K562 (cell line): ENCODE measurements at regions not wholly inside any gene's neighbourhood (a gene's known extent, or its start where the extent isn't known, plus 50 kb on each side); places are given as distances from the start of the nearest gene placed in this dataset.
A peak's percentile ranks its signal among the peaks of the same experiment; 100 is the strongest.

ENCODE experiments used
- ATAC-seq: fragments of 200-7000 bp; cut with Tn5 transposase; 3 replicates; pipeline ENCODE4 v1.9.1; 2020; ENCODE audit warnings: moderate library complexity
- BruUV-seq: library from RNA; stranded (reverse); fragments of 400-500 nt; replicated peaks from 2 replicates; lab custom pipeline; 2021; lab: Mats Ljungman, UMichigan
- CTCF ChIA-PET: fragments of 300-600 bp; formaldehyde crosslinking; extraction: SDS; loops from one replicate; lab custom pipeline; 2021; ENCODE audit warnings: low intra/inter-chr PET ratio; lab: Yijun Ruan, JAX
- POLR2A ChIA-PET: fragments of 300-600, 350-650 bp; sonication (Branson Sonifier 250); formaldehyde crosslinking; extraction: SDS; loops from one replicate; lab custom pipeline; 2021; ENCODE audit warnings: antibody characterized with exemption, inconsistent platforms; lab: Yijun Ruan, JAX
- DNase-seq, 4 experiments: peaks; one replicate each; pipeline versions ENCODE4 v3.0.0 to v3.0.0-alpha.2; 2011 to 2018; ENCODE audit warnings: low spot score in 3 of 4, mixed read lengths in 3 of 4; ENCODE audit errors: extremely low read depth in 1 of 4
- FAIRE-seq: peaks from 2 replicates; lab custom pipeline; 2011; peaks lifted over from hg19 to GRCh38; lab: Jason Lieb, UNC
- H2AFZ ChIP-seq: 2 replicates; pipeline ENCODE4 v1.6.0; 2011; ENCODE audit warnings: low read depth, low read length, control low read depth, inconsistent platforms
- H3K27ac ChIP-seq: fragments of 200-600 bp; 3 replicates; pipeline ENCODE4 v1.8.0; 2011; ENCODE audit warnings: low read depth, mild to moderate bottlenecking, control low read depth, inconsistent platforms, low read length, moderate library complexity, mixed read lengths; ENCODE audit errors: extremely low read depth
- H3K27me3 ChIP-seq, 2 experiments: fragments of 300-600 bp in 1 of 2; 2 replicates in 1 of 2; 3 replicates in 1 of 2; pipeline versions ENCODE4 v1.6.0 to v1.8.0; 2011; ENCODE audit warnings: inconsistent platforms in 2 of 2, low read length in 2 of 2, mild to moderate bottlenecking in 1 of 2, mixed read lengths in 1 of 2, moderate library complexity in 1 of 2; ENCODE audit not compliant: control insufficient read depth in 2 of 2, insufficient read depth in 2 of 2
- H3K36me3 ChIP-seq: fragments of 300-600 bp; 3 replicates; pipeline ENCODE4 v1.8.0; 2011; ENCODE audit warnings: mild to moderate bottlenecking, low read length, inconsistent platforms; ENCODE audit not compliant: control insufficient read depth, insufficient read depth
- H3K4me1 ChIP-seq, 2 experiments: fragments of 200-600 bp in 1 of 2; replicated peaks in 1 of 2; 2 replicates in 1 of 2; 3 replicates in 1 of 2; pipeline versions ENCODE4 v1.5.1 to v1.8.0; 2011; ENCODE audit warnings: inconsistent platforms in 2 of 2, low read length in 2 of 2, mild to moderate bottlenecking in 1 of 2, mixed read lengths in 1 of 2, moderate library complexity in 1 of 2; ENCODE audit not compliant: control insufficient read depth in 2 of 2, insufficient read depth in 2 of 2
- H3K4me2 ChIP-seq: 2 replicates; pipeline ENCODE4 v1.6.1; 2011; ENCODE audit warnings: low read length, control low read depth, inconsistent platforms, mixed read lengths; ENCODE audit not compliant: insufficient read depth
- H3K4me3 ChIP-seq: fragments of 200-600 bp; sonication (generic), shearing (Covaris generic); 2 replicates; pipeline ENCODE4 v1.5.1; 2016; ENCODE audit warnings: control low read depth, inconsistent platforms
- H3K79me2 ChIP-seq: fragments of 200-600 bp; 3 replicates; pipeline ENCODE4 v1.8.0; 2011; ENCODE audit warnings: low read length, inconsistent platforms; ENCODE audit not compliant: control insufficient read depth, insufficient read depth
- H3K9ac ChIP-seq, 2 experiments: 2 replicates each; pipeline versions ENCODE4 v1.6.0 to v1.6.1; 2011; ENCODE audit warnings: low read depth in 2 of 2, low read length in 2 of 2, control low read depth in 1 of 2, inconsistent platforms in 1 of 2, mild to moderate bottlenecking in 1 of 2, mixed read lengths in 1 of 2; ENCODE audit not compliant: insufficient read depth in 1 of 2
- H3K9me1 ChIP-seq: one replicate; pipeline ENCODE4 v1.6.0; 2011; ENCODE audit warnings: inconsistent platforms, mild to moderate bottlenecking, low read length, moderate library complexity; ENCODE audit not compliant: control insufficient read depth, insufficient read depth
- H3K9me3 ChIP-seq: replicated peaks from 2 replicates; pipeline ENCODE4 v1.5.1; 2011; ENCODE audit warnings: low read depth, low read length, inconsistent platforms; ENCODE audit not compliant: control insufficient read depth, insufficient read depth
- H4K20me1 ChIP-seq: replicated peaks from 2 replicates; pipeline ENCODE4 v1.6.1; 2011; ENCODE audit warnings: low read length, inconsistent platforms, mixed read lengths; ENCODE audit not compliant: control insufficient read depth, insufficient read depth
- BRCA1 ChIP-seq, 2 experiments: fragments of 450-650 bp in 1 of 2; sonication (generic) in 1 of 2; formaldehyde crosslinking in 1 of 2; IDR thresholded peaks; 2 replicates each; pipeline versions ENCODE4 v1.5.0 to v1.6.1; 2017 to 2020; ENCODE audit warnings: mild to moderate bottlenecking in 1 of 2, missing genetic modification reagents in 1 of 2
- C11orf30 ChIP-seq: fragments of 450-650 bp; IDR thresholded peaks from 2 replicates; pipeline ENCODE4 v1.6.1; 2016; ENCODE audit warnings: low read depth, mild to moderate bottlenecking
- CREB3 ChIP-seq: fragments of 450-650 bp; conservative IDR thresholded peaks from 2 replicates; pipeline ENCODE4 v1.6.1; 2016; ENCODE audit warnings: missing genetic modification characterization, low read depth, mild to moderate bottlenecking, missing compliant biosample characterization, moderate library complexity
- CSDE1 ChIP-seq, 2 experiments: fragments of 450-650 bp; IDR thresholded peaks; 2 replicates each; pipeline ENCODE4 v1.6.1; 2016; ENCODE audit warnings: mild to moderate bottlenecking in 1 of 2
- DPF2 ChIP-seq: fragments of 450-650 bp; IDR thresholded peaks from 2 replicates; pipeline ENCODE4 v1.6.1; 2016
- ELF4 ChIP-seq: fragments of 450-650 bp; formaldehyde crosslinking; IDR thresholded peaks from 2 replicates; pipeline ENCODE4 v1.4.0; 2022; ENCODE audit warnings: missing genetic modification characterization
- EP300 ChIP-seq: IDR thresholded peaks from 2 replicates; pipeline ENCODE4 v1.6.1; 2012; ENCODE audit warnings: low read length, improper control_type of control experiment
- EZH2 ChIP-seq: IDR thresholded peaks from 2 replicates; pipeline ENCODE4 v1.6.1; 2012; ENCODE audit warnings: low read depth, mild to moderate bottlenecking, inconsistent platforms, low read length, borderline replicate concordance
- FOXJ2 ChIP-seq: fragments of 200-800 bp; sonication (Bioruptor generic); IDR thresholded peaks from 2 replicates; pipeline ENCODE4 v1.6.1; 2016; ENCODE audit warnings: missing genetic modification characterization, missing compliant biosample characterization
- FOXK1 ChIP-seq: sonication (generic); formaldehyde crosslinking; IDR thresholded peaks from 2 replicates; pipeline ENCODE4 v1.8.0; 2022; ENCODE audit warnings: missing genetic modification reagents, mild to moderate bottlenecking, borderline replicate concordance
- HNRNPH1 ChIP-seq: fragments of 200-400 bp; formaldehyde crosslinking; optimal IDR thresholded peaks from 2 replicates; pipeline ENCODE3; 2017; ENCODE audit warnings: low read depth, mild to moderate bottlenecking, low read length, moderate library complexity
- ILF3 ChIP-seq: fragments of 450-650 bp; IDR thresholded peaks from 2 replicates; pipeline ENCODE4 v1.6.1; 2018; ENCODE audit warnings: antibody characterized with exemption, mild to moderate bottlenecking, moderate library complexity, borderline replicate concordance
- L3MBTL2 ChIP-seq: fragments of 450-650 bp; IDR thresholded peaks from 2 replicates; pipeline ENCODE4 v1.6.1; 2016; ENCODE audit warnings: mild to moderate bottlenecking, moderate library complexity
- MAFG ChIP-seq: fragments of 450-650 bp; conservative IDR thresholded peaks from 2 replicates; pipeline ENCODE4 v1.6.1; 2016; ENCODE audit warnings: missing genetic modification characterization, missing compliant biosample characterization
- MECOM ChIP-seq: fragments of 250-450 bp; sonication (Bioruptor Pico); IDR thresholded peaks from 2 replicates; pipeline ENCODE4 v1.8.0; 2022; ENCODE audit warnings: inconsistent platforms
- MYBL2 ChIP-seq, 2 experiments: fragments of 450-650 bp in 1 of 2; sonication (generic) in 1 of 2; formaldehyde crosslinking in 1 of 2; IDR thresholded peaks; 2 replicates each; pipeline versions ENCODE4 v1.6.1 to v1.8.1; 2017 to 2022; ENCODE audit warnings: borderline replicate concordance in 1 of 2, inconsistent platforms in 1 of 2, low read depth in 1 of 2, mild to moderate bottlenecking in 1 of 2, missing genetic modification reagents in 1 of 2, moderate library complexity in 1 of 2
- NFE2 ChIP-seq: IDR thresholded peaks from 2 replicates; pipeline ENCODE4 v1.6.1; 2014; ENCODE audit warnings: antibody characterized with exemption, low read depth
- RB1 ChIP-seq: fragments of 450-650 bp; IDR thresholded peaks from 2 replicates; pipeline ENCODE4 v1.6.1; 2017; ENCODE audit warnings: low read depth, mild to moderate bottlenecking
- SMAD4 ChIP-seq: fragments of 250-450 bp; sonication (Bioruptor Pico); conservative IDR thresholded peaks from 2 replicates; pipeline ENCODE4 v1.8.0; 2021; ENCODE audit warnings: inconsistent platforms, mild to moderate bottlenecking, moderate library complexity
- SREBF2 ChIP-seq: sonication (generic); formaldehyde crosslinking; IDR thresholded peaks from 2 replicates; pipeline ENCODE4 v1.4.0; 2020; ENCODE audit warnings: mild to moderate bottlenecking, missing genetic modification reagents
- STAT5A ChIP-seq: IDR thresholded peaks from 2 replicates; pipeline ENCODE4 v1.6.1; 2012; ENCODE audit warnings: low read length, inconsistent platforms, borderline replicate concordance
- ZFPM2 ChIP-seq: fragments of 250-450 bp; sonication (Bioruptor Pico); IDR thresholded peaks from 2 replicates; pipeline ENCODE4 v1.5.1; 2022; ENCODE audit warnings: mild to moderate bottlenecking
- ZNF41 ChIP-seq: fragments of 250-450 bp; sonication (Bioruptor Pico); conservative IDR thresholded peaks from 2 replicates; pipeline ENCODE4 v1.4.0; 2020; ENCODE audit warnings: mild to moderate bottlenecking
- WGBS: fragments of 100-300 bp; shearing (Covaris generic); methylation state at CpG from one replicate; pipeline ENCODE4 v1.1.6; 2016; ENCODE audit warnings: low coverage, mixed read lengths; ENCODE audit not compliant: insufficient coverage; ENCODE audit errors: missing lambda C conversion rate; 5-methylcytosine and 5-hydroxymethylcytosine counted together
- in situ Hi-C: fragments of 300-500 bp; cut with MboI; formaldehyde crosslinking; loops from 4 replicates; pipeline ENCODE4 v1.15.0; 2018; ENCODE audit warnings: inconsistent platforms, mixed read lengths
- intact Hi-C: fragments of 100-400 bp; cut with micrococcal nuclease; formaldehyde crosslinking; loops from 2 replicates; pipeline ENCODE4 v1.14.2; 2022
- TF ChIP-seq, protein P1 (sequence below): IDR thresholded peaks from 2 replicates; pipeline ENCODE4 v1.6.1; 2011; ENCODE audit not compliant: insufficient read length; ENCODE audit errors: extremely low read depth

- Histone ChIP-seq H4K20me1 (no peaks in the 10 kb centered on the region), H3K9me3 (no peaks in the 10 kb centered on the region; the same call in 1 of the 2 replicates), H3K9me1 (no peaks in the 10 kb centered on the region), H3K4me1 (no peaks in the 10 kb centered on the region), H2AFZ (no peak overlapping the region), H3K9ac (no peak overlapping the region), H3K27ac (no peak overlapping the region), H3K27me3 (no peaks in the 10 kb centered on the region), H3K79me2 (no peaks in the 10 kb centered on the region), H3K4me2 (no peak overlapping the region), H3K4me3 (no peak overlapping the region), H3K36me3 (no peaks in the 10 kb centered on the region)
- no TSS peak for BruUV-seq
- ChIA-PET CTCF (no interaction called here), POLR2A (no interaction called here)
- intact Hi-C loops: no loop called here
- FAIRE-seq: no peak
- in situ Hi-C loops: no loop called here
- no peak for ATAC-seq
- under 1% methylated on average over 7 of the region's 7 CpGs for WGBS
- DNase-seq: peak in 1 of 4 experiments; percentile 3
- TF ChIP-seq CSDE1 (IDR thresholded peaks at IDR 0.05): no peak
- TF ChIP-seq EP300: no peak
- TF ChIP-seq CREB3 (tag): no peak
- TF ChIP-seq ZFPM2 (CRISPR knock-in tag): no peak
- no peak for TF ChIP-seq SREBF2
- no peak for TF ChIP-seq EZH2
- no peak for TF ChIP-seq MYBL2 (IDR thresholded peaks at IDR 0.05; ENCODE audit: low read depth)
- TF ChIP-seq MYBL2 (CRISPR knock-in tag; IDR thresholded peaks at IDR 0.05; ENCODE audit: borderline replicate concordance): no peak
- peak; percentile 19; the same call in 1 of the 2 replicates for TF ChIP-seq C11orf30
- TF ChIP-seq NFE2: peak; percentile 60
- no peak for TF ChIP-seq MECOM (CRISPR knock-in tag)
- no peak for TF ChIP-seq STAT5A
- no peak for TF ChIP-seq DPF2
- TF ChIP-seq HNRNPH1: no peak
- no peak for TF ChIP-seq ELF4 (CRISPR knock-in tag)
- no peak for TF ChIP-seq FOXJ2 (tag)
- peak; percentile 56 for TF ChIP-seq MAFG (tag)
- TF ChIP-seq ILF3: no peak
- TF ChIP-seq, protein P1, sequence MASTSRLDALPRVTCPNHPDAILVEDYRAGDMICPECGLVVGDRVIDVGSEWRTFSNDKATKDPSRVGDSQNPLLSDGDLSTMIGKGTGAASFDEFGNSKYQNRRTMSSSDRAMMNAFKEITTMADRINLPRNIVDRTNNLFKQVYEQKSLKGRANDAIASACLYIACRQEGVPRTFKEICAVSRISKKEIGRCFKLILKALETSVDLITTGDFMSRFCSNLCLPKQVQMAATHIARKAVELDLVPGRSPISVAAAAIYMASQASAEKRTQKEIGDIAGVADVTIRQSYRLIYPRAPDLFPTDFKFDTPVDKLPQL: no peak
- no peak for TF ChIP-seq SMAD4 (CRISPR knock-in tag)
- TF ChIP-seq ZNF41 (CRISPR knock-in tag): no peak
- TF ChIP-seq L3MBTL2: no peak
- TF ChIP-seq RB1: no peak
- TF ChIP-seq FOXK1: no peak
- no peak for TF ChIP-seq BRCA1 (IDR thresholded peaks at IDR 0.05)
- TF ChIP-seq BRCA1 (CRISPR knock-in tag; IDR thresholded peaks at IDR 0.05): no peak
These were observed 128.5 kb downstream of the ARL6IP6 start for GRCh38 chr2:152846697-152847470.
